ENCODE measurements at regions not wholly inside any gene's neighbourhood (a gene's known extent, or its start where the extent isn't known, plus 50 kb on each side); places are given as distances from the start of the nearest gene placed in this dataset.

DNA sequence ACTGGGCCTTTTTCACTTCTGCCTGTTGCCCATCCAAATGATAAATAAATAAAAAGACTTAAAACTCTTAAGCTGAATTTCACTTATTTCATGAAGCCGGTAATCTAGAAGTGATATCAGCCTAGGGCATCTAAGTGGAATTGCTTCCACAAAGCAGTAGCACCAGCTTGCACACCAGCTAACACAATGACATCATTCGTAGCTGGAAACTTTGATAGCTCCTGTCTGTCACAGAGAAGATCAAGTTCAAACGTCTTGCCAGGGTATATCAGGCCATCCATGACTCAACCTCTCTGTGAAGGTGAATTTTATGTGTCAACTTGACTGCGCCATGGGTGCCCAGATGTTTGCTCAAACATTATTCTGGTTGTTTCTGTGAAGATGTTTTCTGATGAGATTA, 161.7 kb upstream of the MYT1L start:
- TF ChIP-seq, protein P1, sequence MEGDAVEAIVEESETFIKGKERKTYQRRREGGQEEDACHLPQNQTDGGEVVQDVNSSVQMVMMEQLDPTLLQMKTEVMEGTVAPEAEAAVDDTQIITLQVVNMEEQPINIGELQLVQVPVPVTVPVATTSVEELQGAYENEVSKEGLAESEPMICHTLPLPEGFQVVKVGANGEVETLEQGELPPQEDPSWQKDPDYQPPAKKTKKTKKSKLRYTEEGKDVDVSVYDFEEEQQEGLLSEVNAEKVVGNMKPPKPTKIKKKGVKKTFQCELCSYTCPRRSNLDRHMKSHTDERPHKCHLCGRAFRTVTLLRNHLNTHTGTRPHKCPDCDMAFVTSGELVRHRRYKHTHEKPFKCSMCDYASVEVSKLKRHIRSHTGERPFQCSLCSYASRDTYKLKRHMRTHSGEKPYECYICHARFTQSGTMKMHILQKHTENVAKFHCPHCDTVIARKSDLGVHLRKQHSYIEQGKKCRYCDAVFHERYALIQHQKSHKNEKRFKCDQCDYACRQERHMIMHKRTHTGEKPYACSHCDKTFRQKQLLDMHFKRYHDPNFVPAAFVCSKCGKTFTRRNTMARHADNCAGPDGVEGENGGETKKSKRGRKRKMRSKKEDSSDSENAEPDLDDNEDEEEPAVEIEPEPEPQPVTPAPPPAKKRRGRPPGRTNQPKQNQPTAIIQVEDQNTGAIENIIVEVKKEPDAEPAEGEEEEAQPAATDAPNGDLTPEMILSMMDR (IDR thresholded peaks at IDR 0.05): no peak
- Mint-ChIP-seq H3K36me3 (no peaks in the 10 kb centered on the region), H3K9me3 (peaks cover 0 to 2% of the 10 kb centered on the region in 2 donors), H3K27me3 (ENCODE audit: low read depth in 2 of 2) (peaks cover 0 to 3% of the 10 kb centered on the region in 2 donors), H3K4me3 (no peak overlapping the region), H3K27ac (no peak overlapping the region), H3K4me1 (no peaks in the 10 kb centered on the region)
- H3K9me3 ChIP-seq (ENCODE audit: control insufficient read depth, insufficient read depth, low read length): no peaks in the 10 kb centered on the region
- no peaks in the 10 kb centered on the region for H3K36me3 ChIP-seq (ENCODE audit: control insufficient read depth, insufficient read depth, low read length)
- intact Hi-C loops (cut with micrococcal nuclease): no loop called here
- H3K27me3 ChIP-seq (ENCODE audit: control insufficient read depth, insufficient read depth, low read length): no peaks in the 10 kb centered on the region
- DNase-seq (no peak), ATAC-seq (no peak)
- 71% methylated on average over 4 of the region's 4 CpGs for WGBS (ENCODE audit: insufficient coverage)
- no peak overlapping the region for H3K27ac ChIP-seq (ENCODE audit: low read length)
- no peaks in the 10 kb centered on the region for H3K4me1 ChIP-seq (ENCODE audit: control insufficient read depth, insufficient read depth, low read length)
- H3K4me3 ChIP-seq (ENCODE audit: low read length): no peak overlapping the region

DNA sequence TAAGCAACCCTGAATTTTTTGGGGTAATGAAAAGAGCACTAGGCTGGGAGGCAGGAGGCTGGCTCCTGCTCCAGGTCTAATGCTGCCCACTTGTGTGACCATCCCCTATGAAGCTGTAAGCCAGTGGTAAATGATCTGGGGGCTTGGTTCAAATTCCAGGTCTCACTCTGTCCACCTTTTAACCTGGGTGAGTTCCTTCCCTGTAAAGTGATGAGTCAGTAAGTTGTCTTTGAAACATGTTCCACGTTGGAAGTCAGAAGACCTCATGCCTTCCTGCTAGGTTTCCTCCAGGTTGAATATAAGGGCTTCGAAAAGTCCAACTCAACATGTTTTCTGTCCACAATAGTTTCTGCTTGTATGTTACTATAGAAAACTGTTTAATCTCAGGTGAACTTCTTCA, 160.9 kb upstream of the MYT1L start:
- no peak overlapping the region for H3K4me3 Mint-ChIP-seq
- no peaks in the 10 kb centered on the region for H3K27me3 ChIP-seq (ENCODE audit: control insufficient read depth, insufficient read depth, low read length)
- H3K9me3 Mint-ChIP-seq: peaks cover 0 to 2% of the 10 kb centered on the region in 2 donors
- H3K9me3 ChIP-seq (ENCODE audit: control insufficient read depth, insufficient read depth, low read length): no peaks in the 10 kb centered on the region
- H3K4me1 Mint-ChIP-seq: no peaks in the 10 kb centered on the region
- H3K4me1 ChIP-seq (ENCODE audit: control insufficient read depth, insufficient read depth, low read length): no peaks in the 10 kb centered on the region
- no peaks in the 10 kb centered on the region for H3K36me3 ChIP-seq (ENCODE audit: control insufficient read depth, insufficient read depth, low read length)
- ATAC-seq: no peak
- no peaks in the 10 kb centered on the region for H3K36me3 Mint-ChIP-seq
- 76% methylated on average over 2 of the region's 2 CpGs for WGBS (ENCODE audit: insufficient coverage)
- intact Hi-C loops (cut with micrococcal nuclease): no loop called here
- DNase-seq: no peak
- no peak overlapping the region for H3K27ac ChIP-seq (ENCODE audit: low read length)
- H3K27me3 Mint-ChIP-seq (ENCODE audit: low read depth in 2 of 2): peaks cover 0 to 3% of the 10 kb centered on the region in 2 donors
- TF ChIP-seq, protein P1 (IDR thresholded peaks at IDR 0.05): no peak
- no peak overlapping the region for H3K27ac Mint-ChIP-seq
- no peak overlapping the region for H3K4me3 ChIP-seq (ENCODE audit: low read length)

DNA sequence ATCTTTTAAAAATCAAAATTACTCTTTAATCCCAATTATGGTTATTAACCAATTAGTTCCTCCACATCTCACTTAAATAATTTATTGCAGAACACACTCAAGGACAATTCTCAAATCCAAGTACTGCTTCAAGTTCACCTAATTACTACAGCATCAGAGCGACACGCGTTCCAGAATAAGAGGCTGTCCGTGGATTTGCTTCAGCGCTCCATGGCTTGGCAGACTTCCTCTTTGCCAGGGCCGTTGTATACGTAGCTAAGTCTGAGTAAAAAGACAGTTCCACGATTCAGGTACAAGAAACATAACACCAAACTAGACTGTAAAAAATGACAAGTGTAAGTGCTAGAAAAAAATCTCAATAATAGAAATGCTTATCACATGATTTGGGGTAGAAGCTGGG, 153.2 kb upstream of the MYT1L start:
- Histone ChIP-seq H3K9me3 (ENCODE audit: control insufficient read depth, insufficient read depth, low read length) (no peaks in the 10 kb centered on the region), H3K27me3 (ENCODE audit: control insufficient read depth, insufficient read depth, low read length) (no peaks in the 10 kb centered on the region), H3K27ac (ENCODE audit: low read length) (no peak overlapping the region), H3K4me1 (ENCODE audit: control insufficient read depth, insufficient read depth, low read length) (no peaks in the 10 kb centered on the region), H3K4me3 (ENCODE audit: low read length) (no peak overlapping the region), H3K36me3 (ENCODE audit: control insufficient read depth, insufficient read depth, low read length) (no peaks in the 10 kb centered on the region)
- Mint-ChIP-seq H3K27ac (no peak overlapping the region), H3K36me3 (no peaks in the 10 kb centered on the region), H3K27me3 (ENCODE audit: low read depth in 2 of 2) (no peaks in the 10 kb centered on the region), H3K9me3 (no peaks in the 10 kb centered on the region), H3K4me1 (no peaks in the 10 kb centered on the region), H3K4me3 (no peak overlapping the region)
- WGBS (ENCODE audit: insufficient coverage): 92% methylated on average over 7 of the region's 8 CpGs
- no peak for ATAC-seq
- no peak for DNase-seq
- TF ChIP-seq, protein P1 (IDR thresholded peaks at IDR 0.05): no peak
- intact Hi-C loops (cut with micrococcal nuclease): no loop called here

DNA sequence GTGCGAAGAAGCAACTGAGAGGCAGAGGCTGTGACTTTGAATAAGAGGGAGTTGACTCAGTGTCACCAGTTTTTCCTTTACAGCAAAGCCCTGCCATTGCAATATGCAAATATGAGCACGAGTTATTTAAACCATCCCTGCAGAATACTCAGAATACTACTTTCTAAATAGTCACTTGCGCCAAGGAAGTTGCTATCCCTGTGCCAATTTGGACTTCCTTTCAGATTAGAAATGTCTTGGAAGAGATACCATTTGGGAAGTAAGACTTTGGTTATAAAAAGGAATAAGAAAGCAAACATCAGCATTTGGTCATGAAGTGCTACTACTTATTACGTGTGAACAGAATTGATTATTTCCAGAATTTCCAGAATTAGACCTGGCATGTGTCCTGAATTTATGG, 151.8 kb upstream of the MYT1L start:
- Mint-ChIP-seq H3K4me1 (no peaks in the 10 kb centered on the region), H3K27me3 (ENCODE audit: low read depth in 2 of 2) (no peaks in the 10 kb centered on the region), H3K4me3 (no peak overlapping the region), H3K36me3 (no peaks in the 10 kb centered on the region), H3K27ac (no peak overlapping the region), H3K9me3 (no peaks in the 10 kb centered on the region)
- intact Hi-C loops (cut with micrococcal nuclease): no loop called here
- no peak for ATAC-seq
- WGBS (ENCODE audit: insufficient coverage): 83% methylated on average over 4 of the region's 4 CpGs
- Histone ChIP-seq H3K4me1 (ENCODE audit: control insufficient read depth, insufficient read depth, low read length) (no peaks in the 10 kb centered on the region), H3K27ac (ENCODE audit: low read length) (no peak overlapping the region), H3K36me3 (ENCODE audit: control insufficient read depth, insufficient read depth, low read length) (no peaks in the 10 kb centered on the region), H3K4me3 (ENCODE audit: low read length) (no peak overlapping the region), H3K27me3 (ENCODE audit: control insufficient read depth, insufficient read depth, low read length) (no peaks in the 10 kb centered on the region), H3K9me3 (ENCODE audit: control insufficient read depth, insufficient read depth, low read length) (no peaks in the 10 kb centered on the region)
- no peak for DNase-seq
- TF ChIP-seq, protein P1 (IDR thresholded peaks at IDR 0.05): no peak
